MCF 10A (cell line): ENCODE measurements at regions not wholly inside any gene's neighbourhood (a gene's known extent, or its start where the extent isn't known, plus 50 kb on each side); places are given as distances from the start of the nearest gene placed in this dataset.

Experiments
- BruUV-seq: library from RNA; stranded (reverse); fragments of 400-500 nt; replicated peaks from 2 replicates; lab custom pipeline; 2021; lab: Mats Ljungman, UMichigan
- CTCF ChIA-PET: fragments of 300-600 bp; sonication (Branson Sonifier 250); formaldehyde crosslinking; extraction: SDS; loops from one replicate; lab custom pipeline; 2021; ENCODE audit warnings: antibody characterized with exemption, inconsistent platforms; lab: Yijun Ruan, JAX
- POLR2A ChIA-PET: fragments of 300-600, 350-650 bp; sonication (Branson Sonifier 250); formaldehyde crosslinking; extraction: SDS; loops from one replicate; lab custom pipeline; 2020; ENCODE audit warnings: antibody characterized with exemption, inconsistent platforms; lab: Yijun Ruan, JAX
- DNase-seq: peaks from one replicate; pipeline ENCODE4 v3.0.0-alpha.2; 2018; ENCODE audit not compliant: unreplicated experiment
- H3K27ac Mint-ChIP-seq: one replicate; pipeline ENCODE4 v1.8.0; 2022; ENCODE audit warnings: mild to moderate bottlenecking, low read depth, mixed read lengths; ENCODE audit not compliant: unreplicated experiment
- H3K27me3 Mint-ChIP-seq: one replicate; pipeline ENCODE4 v1.8.0; 2022; ENCODE audit warnings: mixed read lengths; ENCODE audit not compliant: insufficient read depth, unreplicated experiment
- H3K36me3 Mint-ChIP-seq: one replicate; pipeline ENCODE4 v1.8.0; 2022; ENCODE audit warnings: mild to moderate bottlenecking, moderate library complexity, mixed read lengths; ENCODE audit not compliant: insufficient read depth, unreplicated experiment
- H3K4me1 Mint-ChIP-seq: one replicate; pipeline ENCODE4 v1.8.0; 2022; ENCODE audit warnings: mixed read lengths; ENCODE audit not compliant: insufficient read depth, unreplicated experiment
- H3K4me3 Mint-ChIP-seq: one replicate; pipeline ENCODE4 v1.8.0; 2022; ENCODE audit warnings: mild to moderate bottlenecking, moderate library complexity, mixed read lengths; ENCODE audit not compliant: unreplicated experiment
- H3K9me3 Mint-ChIP-seq: one replicate; pipeline ENCODE4 v1.8.0; 2022; ENCODE audit warnings: mixed read lengths; ENCODE audit not compliant: unreplicated experiment
- intact Hi-C: fragments of 100-400 bp; cut with micrococcal nuclease; formaldehyde crosslinking; loops from 2 replicates; pipeline ENCODE4 v1.14.1; 2022
- TF ChIP-seq, protein P1 (sequence below): fragments of 200-600 bp; IDR thresholded peaks from one replicate; pipeline ENCODE4 v1.8.0; 2022; ENCODE audit warnings: antibody characterized with exemption, mild to moderate bottlenecking; ENCODE audit not compliant: unreplicated experiment

DNA sequence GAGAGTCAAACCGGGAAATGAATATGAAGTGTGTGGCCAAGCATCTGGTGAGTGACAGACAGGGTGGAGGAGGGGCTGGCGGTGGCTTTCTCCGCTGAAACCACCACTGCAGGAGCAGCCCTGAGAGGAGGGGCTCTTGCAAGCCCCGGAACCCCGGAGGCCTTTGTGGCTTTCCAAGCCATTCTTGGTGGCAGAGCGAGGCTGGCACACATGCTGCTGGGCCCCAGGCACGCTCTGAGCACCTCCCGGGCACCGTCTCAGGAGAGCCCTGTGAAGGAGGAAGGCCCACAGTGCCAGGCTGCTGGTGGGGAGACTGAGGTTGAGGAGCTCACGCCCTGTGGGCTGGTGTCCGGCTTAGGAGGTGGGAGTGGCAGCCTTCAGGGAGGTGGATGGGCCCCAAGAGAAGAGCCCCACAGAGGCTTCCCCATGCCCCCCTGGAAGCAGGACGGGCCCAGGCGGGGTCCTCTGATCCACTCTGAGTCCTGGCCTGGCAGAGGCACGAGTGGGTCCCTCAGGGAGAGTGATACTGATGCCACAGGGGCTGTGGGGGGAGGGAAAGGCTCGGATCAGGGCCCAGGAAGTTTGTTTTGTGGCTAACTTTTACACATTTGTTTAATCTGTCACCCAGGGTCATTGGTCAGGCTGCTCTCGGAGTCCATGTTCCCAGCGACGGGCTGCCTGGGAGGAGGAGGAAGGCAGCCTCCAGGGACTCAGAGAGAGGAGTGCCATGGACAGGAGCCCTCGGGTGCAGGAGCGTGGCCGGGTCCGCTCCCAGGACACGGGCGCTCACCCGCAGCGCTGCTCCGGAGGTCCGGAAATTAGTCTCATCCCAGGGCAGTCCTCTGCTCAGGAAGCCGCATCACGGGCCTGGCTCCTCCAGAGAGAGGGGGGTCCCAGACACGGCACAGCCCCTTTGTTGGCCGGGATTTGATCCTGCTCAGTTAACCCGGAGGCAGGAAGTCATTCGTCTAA is 170.7 kb downstream of the ERMARD start:
- Mint-ChIP-seq H3K36me3 (no peaks in the 10 kb centered on the region), H3K4me1 (no peaks in the 10 kb centered on the region), H3K27ac (no peak overlapping the region), H3K9me3 (peaks cover 9% of the 10 kb centered on the region), H3K4me3 (no peak overlapping the region), H3K27me3 (peaks cover 18% of the 10 kb centered on the region)
- intact Hi-C loops = no loop called here
- DNase-seq = no peak
- POLR2A ChIA-PET = no interaction called here
- TF ChIP-seq, protein P1, sequence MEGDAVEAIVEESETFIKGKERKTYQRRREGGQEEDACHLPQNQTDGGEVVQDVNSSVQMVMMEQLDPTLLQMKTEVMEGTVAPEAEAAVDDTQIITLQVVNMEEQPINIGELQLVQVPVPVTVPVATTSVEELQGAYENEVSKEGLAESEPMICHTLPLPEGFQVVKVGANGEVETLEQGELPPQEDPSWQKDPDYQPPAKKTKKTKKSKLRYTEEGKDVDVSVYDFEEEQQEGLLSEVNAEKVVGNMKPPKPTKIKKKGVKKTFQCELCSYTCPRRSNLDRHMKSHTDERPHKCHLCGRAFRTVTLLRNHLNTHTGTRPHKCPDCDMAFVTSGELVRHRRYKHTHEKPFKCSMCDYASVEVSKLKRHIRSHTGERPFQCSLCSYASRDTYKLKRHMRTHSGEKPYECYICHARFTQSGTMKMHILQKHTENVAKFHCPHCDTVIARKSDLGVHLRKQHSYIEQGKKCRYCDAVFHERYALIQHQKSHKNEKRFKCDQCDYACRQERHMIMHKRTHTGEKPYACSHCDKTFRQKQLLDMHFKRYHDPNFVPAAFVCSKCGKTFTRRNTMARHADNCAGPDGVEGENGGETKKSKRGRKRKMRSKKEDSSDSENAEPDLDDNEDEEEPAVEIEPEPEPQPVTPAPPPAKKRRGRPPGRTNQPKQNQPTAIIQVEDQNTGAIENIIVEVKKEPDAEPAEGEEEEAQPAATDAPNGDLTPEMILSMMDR = no peak
- CTCF ChIA-PET = no interaction called here
- no TSS peak for BruUV-seq

DNA sequence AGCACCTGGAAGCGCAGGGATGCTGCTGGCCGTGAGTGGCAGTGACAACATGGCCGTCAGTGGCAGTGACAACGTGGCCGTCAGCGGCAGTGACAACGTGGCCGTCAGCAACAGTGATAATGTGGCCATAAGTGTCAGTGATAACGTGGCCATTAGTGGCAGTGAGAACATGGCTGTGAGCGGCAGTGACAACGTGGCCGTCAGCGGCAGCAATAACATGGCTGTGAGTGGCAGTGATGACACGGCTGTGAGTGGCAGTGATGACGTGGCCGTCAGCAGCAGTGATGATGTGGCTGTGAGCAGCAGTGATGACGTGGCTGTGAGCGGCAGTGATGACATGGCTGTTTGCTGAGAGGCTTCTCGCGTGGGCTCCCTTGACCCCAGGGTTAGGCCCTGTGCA is 169.8 kb downstream of the ERMARD start:
- Mint-ChIP-seq H3K27ac (no peak overlapping the region), H3K36me3 (no peaks in the 10 kb centered on the region), H3K4me1 (no peaks in the 10 kb centered on the region), H3K4me3 (no peak overlapping the region), H3K9me3 (peaks cover 9% of the 10 kb centered on the region), H3K27me3 (peaks cover 11% of the 10 kb centered on the region)
- TF ChIP-seq, protein P1 = no peak
- POLR2A ChIA-PET = no interaction called here
- intact Hi-C loops = no loop called here
- CTCF ChIA-PET = no interaction called here
- no TSS peak for BruUV-seq
- DNase-seq = no peak

DNA sequence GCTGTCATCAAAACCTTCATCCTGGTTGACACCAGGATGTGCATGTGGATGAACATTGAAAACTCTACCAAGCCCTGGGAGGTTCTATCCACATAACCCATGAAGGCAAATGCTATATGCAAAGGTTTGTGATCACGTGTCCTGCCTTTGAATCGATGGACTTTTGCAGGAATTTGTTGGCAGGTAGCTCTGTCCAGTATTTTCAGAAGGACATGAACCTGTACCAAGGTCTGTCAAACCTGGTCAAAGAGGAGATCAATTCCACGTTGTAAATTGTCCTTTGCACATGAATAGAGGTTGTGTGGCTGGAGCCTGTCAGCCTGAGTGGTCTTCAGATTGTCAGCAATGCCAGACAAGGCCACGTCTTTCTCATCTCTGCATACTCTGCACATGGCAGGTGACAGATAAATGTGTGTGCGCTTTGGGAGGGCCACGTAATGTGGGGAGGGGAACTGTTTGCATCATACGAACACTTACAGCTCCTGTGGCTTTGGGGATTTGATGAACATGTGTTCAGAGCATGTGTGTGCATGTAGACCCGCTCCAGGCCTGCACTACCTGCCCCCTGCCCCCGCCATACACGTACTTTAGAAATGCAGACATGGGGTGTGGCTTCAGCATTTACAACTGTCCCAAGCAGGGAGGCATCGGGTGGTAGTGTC is 169.1 kb downstream of the ERMARD start:
- Mint-ChIP-seq H3K9me3 (peaks cover 9% of the 10 kb centered on the region), H3K27ac (no peak overlapping the region), H3K36me3 (no peaks in the 10 kb centered on the region), H3K4me3 (no peak overlapping the region), H3K4me1 (no peaks in the 10 kb centered on the region), H3K27me3 (peaks cover 11% of the 10 kb centered on the region)
- DNase-seq = no peak
- TF ChIP-seq, protein P1 = no peak
- CTCF ChIA-PET = interaction anchor here (0.7 kb wide), 1 partner anchor 71 kb away, joined by 3 read pairs; no protein-coding TSS in a partner anchor
- BruUV-seq = no TSS peak
- intact Hi-C loops = no loop called here
- POLR2A ChIA-PET = no interaction called here

DNA sequence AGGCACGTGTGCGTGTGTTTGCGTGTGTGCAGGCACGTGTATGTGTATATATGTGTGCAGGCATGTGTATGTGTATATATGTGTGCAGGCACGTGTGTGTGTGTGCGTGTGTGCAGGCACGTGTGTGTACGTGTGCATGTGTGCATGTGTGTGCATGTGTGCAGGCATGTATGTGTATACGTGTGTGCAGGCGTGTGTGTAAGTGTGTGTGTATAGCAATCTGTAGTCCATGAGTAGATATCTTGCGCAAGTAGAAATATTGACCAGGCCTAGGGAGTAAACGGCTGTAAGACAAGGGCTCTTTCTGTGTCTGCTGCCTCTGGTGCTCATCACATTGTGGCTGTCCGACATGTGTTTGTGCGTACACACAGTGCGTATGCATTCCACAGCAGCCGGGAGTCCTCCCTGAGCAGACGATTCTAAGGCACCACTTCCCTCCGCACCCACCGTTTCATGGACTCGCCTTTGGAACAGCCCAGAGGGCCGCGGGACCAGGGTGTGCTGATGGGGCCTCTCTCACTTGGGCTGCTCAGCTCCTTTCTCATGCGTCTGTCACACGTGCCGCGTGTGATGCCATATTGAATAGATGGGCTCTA is 167.6 kb downstream of the ERMARD start:
- H3K4me3 Mint-ChIP-seq = no peak overlapping the region
- no peaks in the 10 kb centered on the region for H3K4me1 Mint-ChIP-seq
- ChIA-PET CTCF (no interaction called here), POLR2A (no interaction called here)
- no peaks in the 10 kb centered on the region for H3K36me3 Mint-ChIP-seq
- TF ChIP-seq, protein P1 = no peak
- peaks cover 9% of the 10 kb centered on the region for H3K9me3 Mint-ChIP-seq
- H3K27ac Mint-ChIP-seq = no peak overlapping the region
- no TSS peak for BruUV-seq
- H3K27me3 Mint-ChIP-seq = peaks cover 22% of the 10 kb centered on the region
- DNase-seq = no peak
- intact Hi-C loops = no loop called here
